H1 (cell line): ENCODE measurements at regions not wholly inside any gene's neighbourhood (a gene's known extent, or its start where the extent isn't known, plus 50 kb on each side); places are given as distances from the start of the nearest gene placed in this dataset.

Experiments used
- BRCA1 ChIP-seq: IDR thresholded peaks from 2 replicates; pipeline ENCODE4 v1.6.1; 2012; ENCODE audit warnings: low read depth, low read length, improper control_type of control experiment
- CHD2 ChIP-seq: IDR thresholded peaks from 2 replicates; pipeline ENCODE4 v1.6.1; 2012; ENCODE audit warnings: low read length, improper control_type of control experiment
- CTBP2 ChIP-seq: IDR thresholded peaks from 2 replicates; pipeline ENCODE4 v1.7.0; 2011; ENCODE audit warnings: borderline replicate concordance, mild to moderate bottlenecking, moderate library complexity, mixed read lengths, low read length; ENCODE audit not compliant: insufficient read depth, insufficient read length
- RNF2 ChIP-seq: fragments of 200-900, 300-1000 bp; sonication (generic); IDR thresholded peaks from 2 replicates; pipeline ENCODE4 v1.7.1; 2016; ENCODE audit warnings: borderline replicate concordance, low read depth, mild to moderate bottlenecking, antibody characterized with exemption, low read length; ENCODE audit not compliant: poor library complexity, severe bottlenecking; ENCODE audit errors: missing control alignments
- SAP30 ChIP-seq: fragments of 300-600 bp; sonication (generic); IDR thresholded peaks from 2 replicates; pipeline ENCODE4 v1.7.1; 2012; ENCODE audit warnings: low read length, moderate library complexity, mild to moderate bottlenecking, inconsistent platforms; ENCODE audit not compliant: insufficient read depth, insufficient replicate concordance
- SP4 ChIP-seq: IDR thresholded peaks from 2 replicates; pipeline ENCODE4 v1.6.1; 2012; ENCODE audit warnings: low read length, inconsistent platforms
- TF ChIP-seq, protein P1 (sequence below): fragments of 300-600 bp; sonication (generic); IDR thresholded peaks from 2 replicates; pipeline ENCODE4 v1.7.1; 2012; ENCODE audit warnings: low read length, moderate library complexity, mild to moderate bottlenecking, inconsistent platforms; ENCODE audit not compliant: insufficient replicate concordance

DNA sequence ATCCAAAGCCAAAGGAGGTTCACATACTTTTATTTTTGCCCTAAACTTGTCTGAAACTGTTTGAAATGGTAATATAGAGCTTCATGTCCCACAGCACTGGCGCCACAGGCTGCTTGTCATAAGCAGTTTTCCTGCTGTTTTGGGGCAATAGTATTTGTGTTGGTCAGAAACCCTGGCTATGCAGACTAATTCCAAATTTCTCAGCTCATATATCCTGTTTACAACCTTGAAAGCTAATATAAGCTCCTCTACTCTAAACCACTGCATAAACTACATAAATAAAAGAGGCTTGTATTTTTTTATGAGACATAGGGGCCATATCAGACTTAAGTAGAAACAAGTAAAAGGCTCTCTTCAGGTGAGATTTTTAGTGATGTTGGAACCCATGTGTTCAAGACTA lies 736.8 kb upstream of the ID2 start (continued):
- TF ChIP-seq CTBP2 (no peak), BRCA1 (no peak), SP4 (no peak), RNF2 (no peak), CHD2 (no peak), SAP30 (no peak)
- TF ChIP-seq, protein P1, sequence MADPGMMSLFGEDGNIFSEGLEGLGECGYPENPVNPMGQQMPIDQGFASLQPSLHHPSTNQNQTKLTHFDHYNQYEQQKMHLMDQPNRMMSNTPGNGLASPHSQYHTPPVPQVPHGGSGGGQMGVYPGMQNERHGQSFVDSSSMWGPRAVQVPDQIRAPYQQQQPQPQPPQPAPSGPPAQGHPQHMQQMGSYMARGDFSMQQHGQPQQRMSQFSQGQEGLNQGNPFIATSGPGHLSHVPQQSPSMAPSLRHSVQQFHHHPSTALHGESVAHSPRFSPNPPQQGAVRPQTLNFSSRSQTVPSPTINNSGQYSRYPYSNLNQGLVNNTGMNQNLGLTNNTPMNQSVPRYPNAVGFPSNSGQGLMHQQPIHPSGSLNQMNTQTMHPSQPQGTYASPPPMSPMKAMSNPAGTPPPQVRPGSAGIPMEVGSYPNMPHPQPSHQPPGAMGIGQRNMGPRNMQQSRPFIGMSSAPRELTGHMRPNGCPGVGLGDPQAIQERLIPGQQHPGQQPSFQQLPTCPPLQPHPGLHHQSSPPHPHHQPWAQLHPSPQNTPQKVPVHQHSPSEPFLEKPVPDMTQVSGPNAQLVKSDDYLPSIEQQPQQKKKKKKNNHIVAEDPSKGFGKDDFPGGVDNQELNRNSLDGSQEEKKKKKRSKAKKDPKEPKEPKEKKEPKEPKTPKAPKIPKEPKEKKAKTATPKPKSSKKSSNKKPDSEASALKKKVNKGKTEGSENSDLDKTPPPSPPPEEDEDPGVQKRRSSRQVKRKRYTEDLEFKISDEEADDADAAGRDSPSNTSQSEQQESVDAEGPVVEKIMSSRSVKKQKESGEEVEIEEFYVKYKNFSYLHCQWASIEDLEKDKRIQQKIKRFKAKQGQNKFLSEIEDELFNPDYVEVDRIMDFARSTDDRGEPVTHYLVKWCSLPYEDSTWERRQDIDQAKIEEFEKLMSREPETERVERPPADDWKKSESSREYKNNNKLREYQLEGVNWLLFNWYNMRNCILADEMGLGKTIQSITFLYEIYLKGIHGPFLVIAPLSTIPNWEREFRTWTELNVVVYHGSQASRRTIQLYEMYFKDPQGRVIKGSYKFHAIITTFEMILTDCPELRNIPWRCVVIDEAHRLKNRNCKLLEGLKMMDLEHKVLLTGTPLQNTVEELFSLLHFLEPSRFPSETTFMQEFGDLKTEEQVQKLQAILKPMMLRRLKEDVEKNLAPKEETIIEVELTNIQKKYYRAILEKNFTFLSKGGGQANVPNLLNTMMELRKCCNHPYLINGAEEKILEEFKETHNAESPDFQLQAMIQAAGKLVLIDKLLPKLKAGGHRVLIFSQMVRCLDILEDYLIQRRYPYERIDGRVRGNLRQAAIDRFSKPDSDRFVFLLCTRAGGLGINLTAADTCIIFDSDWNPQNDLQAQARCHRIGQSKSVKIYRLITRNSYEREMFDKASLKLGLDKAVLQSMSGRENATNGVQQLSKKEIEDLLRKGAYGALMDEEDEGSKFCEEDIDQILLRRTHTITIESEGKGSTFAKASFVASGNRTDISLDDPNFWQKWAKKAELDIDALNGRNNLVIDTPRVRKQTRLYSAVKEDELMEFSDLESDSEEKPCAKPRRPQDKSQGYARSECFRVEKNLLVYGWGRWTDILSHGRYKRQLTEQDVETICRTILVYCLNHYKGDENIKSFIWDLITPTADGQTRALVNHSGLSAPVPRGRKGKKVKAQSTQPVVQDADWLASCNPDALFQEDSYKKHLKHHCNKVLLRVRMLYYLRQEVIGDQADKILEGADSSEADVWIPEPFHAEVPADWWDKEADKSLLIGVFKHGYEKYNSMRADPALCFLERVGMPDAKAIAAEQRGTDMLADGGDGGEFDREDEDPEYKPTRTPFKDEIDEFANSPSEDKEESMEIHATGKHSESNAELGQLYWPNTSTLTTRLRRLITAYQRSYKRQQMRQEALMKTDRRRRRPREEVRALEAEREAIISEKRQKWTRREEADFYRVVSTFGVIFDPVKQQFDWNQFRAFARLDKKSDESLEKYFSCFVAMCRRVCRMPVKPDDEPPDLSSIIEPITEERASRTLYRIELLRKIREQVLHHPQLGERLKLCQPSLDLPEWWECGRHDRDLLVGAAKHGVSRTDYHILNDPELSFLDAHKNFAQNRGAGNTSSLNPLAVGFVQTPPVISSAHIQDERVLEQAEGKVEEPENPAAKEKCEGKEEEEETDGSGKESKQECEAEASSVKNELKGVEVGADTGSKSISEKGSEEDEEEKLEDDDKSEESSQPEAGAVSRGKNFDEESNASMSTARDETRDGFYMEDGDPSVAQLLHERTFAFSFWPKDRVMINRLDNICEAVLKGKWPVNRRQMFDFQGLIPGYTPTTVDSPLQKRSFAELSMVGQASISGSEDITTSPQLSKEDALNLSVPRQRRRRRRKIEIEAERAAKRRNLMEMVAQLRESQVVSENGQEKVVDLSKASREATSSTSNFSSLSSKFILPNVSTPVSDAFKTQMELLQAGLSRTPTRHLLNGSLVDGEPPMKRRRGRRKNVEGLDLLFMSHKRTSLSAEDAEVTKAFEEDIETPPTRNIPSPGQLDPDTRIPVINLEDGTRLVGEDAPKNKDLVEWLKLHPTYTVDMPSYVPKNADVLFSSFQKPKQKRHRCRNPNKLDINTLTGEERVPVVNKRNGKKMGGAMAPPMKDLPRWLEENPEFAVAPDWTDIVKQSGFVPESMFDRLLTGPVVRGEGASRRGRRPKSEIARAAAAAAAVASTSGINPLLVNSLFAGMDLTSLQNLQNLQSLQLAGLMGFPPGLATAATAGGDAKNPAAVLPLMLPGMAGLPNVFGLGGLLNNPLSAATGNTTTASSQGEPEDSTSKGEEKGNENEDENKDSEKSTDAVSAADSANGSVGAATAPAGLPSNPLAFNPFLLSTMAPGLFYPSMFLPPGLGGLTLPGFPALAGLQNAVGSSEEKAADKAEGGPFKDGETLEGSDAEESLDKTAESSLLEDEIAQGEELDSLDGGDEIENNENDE, result no peak
